ENCODE measurements at regions not wholly inside any gene's neighbourhood (a gene's known extent, or its start where the extent isn't known, plus 50 kb on each side); places are given as distances from the start of the nearest gene placed in this dataset.
"Not testable (repeated sequence)": the region's sequence is repeated elsewhere in the genome, so short reads cannot be mapped to it uniquely, and the experiment has no call there.

DNA sequence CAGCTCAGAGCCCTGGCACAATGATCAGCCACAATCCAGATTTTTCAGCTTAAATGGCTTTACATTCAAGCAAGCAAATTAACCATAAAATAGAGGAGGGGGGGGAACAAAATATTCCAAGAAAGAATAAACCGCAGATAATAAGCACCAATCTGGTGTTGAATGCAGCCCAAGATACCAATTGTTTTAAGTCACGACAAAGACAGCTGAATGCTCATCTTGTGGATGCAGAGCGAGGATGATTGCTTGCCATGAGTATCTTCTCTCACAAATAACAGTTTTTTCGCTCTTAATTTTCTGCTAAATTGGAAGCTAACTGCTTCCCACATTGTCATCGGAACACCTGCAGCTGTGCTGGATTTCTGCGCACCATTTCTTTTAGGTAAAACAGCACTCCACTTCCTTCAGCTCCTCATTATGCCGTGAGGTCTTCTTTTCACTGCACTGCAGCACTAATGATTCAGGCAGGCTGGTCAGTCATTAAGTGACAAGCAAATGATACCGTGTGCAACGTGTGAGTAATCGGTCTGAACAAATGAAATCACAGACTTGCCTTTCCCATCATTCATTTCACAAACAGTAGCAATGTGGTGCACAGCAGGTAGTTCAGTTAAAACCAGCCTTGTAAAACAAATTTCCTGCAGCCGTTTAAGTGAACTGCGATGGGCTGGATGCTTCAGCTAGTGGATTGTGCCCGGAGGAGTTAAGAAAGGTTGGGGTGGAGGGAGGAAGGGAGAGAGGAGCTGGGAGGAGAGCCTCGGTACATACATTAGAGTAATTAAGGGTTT is 106.4 kb upstream of the CDCA7L start:
- ATAC-seq (ENCODE audit: low FRiP score) (no peak), DNase-seq (ENCODE audit: low spot score) (no peak)
- TF ChIP-seq CTCF (IDR thresholded peaks at IDR 0.05) = no peak

GRCh38 chr7:22049766-22050500 is 104.2 kb upstream of the CDCA7L start:
- no peak for DNase-seq (ENCODE audit: low spot score)
- no peak for TF ChIP-seq CTCF (IDR thresholded peaks at IDR 0.05)
- ATAC-seq (ENCODE audit: low FRiP score) = no peak

DNA sequence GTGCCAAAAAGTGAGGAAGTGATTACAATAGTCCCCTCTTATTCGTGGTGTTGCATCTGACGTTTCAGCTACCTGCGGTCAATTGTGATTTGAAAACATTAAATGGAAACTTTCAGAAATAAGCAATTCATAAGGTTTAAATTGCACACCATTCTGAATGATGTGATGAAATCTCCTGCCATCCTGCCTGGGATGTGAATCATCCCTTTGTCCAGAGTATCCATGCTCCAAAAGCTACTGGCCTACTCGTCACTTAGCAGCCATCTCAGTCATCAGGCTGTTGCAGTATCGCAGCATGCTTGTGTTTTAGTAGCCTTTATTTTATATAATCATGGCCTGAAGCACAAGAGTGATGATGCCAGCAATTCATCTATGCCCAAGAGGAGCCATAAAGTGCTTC is 97.7 kb upstream of the CDCA7L start:
- ATAC-seq (ENCODE audit: low FRiP score) = no peak
- no peak for TF ChIP-seq CTCF (IDR thresholded peaks at IDR 0.05)
- DNase-seq (ENCODE audit: low spot score) = no peak

GRCh38 chr7:22040923-22041595 is 95.4 kb upstream of the CDCA7L start:
- DNase-seq (ENCODE audit: low spot score) (no peak), ATAC-seq (ENCODE audit: low FRiP score) (no peak)
- TF ChIP-seq CTCF (IDR thresholded peaks at IDR 0.05) = no peak

DNA sequence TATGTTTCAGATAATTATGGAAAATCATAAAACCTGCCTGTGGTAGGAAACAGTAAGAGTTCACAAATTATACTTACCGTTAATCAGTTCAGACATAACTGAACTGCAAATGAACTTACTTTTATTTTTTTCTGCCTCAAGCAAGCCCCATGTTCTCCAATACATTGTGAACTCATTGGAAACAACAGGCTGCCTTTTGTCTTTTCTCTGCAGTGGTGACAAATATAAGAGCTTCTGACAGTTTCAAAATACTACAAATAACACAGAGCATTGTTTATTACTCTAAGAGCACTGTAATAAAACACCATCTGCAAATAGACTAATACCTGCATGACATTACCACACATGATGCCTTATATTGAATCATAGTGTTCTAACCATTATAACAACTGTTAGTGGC is 94.0 kb upstream of the CDCA7L start:
- TF ChIP-seq CTCF (IDR thresholded peaks at IDR 0.05) = no peak
- DNase-seq (ENCODE audit: low spot score) (no peak), ATAC-seq (ENCODE audit: low FRiP score) (no peak)

DNA sequence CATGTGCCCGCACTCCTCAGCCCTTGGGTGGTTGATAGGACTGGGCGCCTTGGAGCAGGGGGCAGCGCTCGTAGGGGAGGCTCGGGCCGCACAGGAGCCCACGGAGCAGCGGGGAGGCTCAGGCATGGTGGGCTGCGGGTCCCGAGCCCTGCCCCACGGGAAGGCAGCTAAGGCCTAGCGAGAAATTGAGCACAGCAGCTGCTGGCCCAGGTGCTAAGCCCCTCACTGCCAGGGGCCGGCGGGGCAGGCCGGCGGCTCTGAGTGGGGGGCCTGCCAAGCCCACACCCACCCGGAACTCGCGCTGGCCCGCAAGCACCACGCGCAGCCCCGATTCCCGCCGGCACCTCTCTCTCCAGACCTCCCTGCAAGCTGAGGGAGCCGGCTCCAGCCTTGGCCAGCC is 86.7 kb upstream of the CDCA7L start:
- not testable (repeated sequence) for ATAC-seq (ENCODE audit: low FRiP score); DNase-seq (ENCODE audit: low spot score)

DNA sequence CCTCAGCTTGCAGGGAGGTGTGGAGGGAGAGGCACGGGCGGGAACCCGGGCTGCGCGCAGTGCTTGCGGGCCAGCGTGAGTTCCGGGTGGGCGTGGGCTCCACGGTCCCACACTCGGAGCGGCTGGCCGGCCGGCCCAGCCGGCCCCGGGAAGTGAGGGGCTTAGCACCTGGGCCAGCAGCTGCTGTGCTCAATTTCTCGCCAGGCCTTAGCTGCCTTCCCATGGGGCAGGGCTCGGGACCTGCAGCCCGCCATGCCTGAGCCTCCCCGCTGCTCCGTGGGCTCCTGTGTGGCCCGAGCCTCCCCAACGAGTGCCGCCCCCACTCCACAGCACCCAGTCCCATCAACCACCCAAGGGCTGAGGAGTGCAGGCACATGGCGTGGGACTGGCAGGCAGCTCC is 83.0 kb upstream of the CDCA7L start:
- ATAC-seq (ENCODE audit: low FRiP score); DNase-seq (ENCODE audit: low spot score): not testable (repeated sequence)

DNA sequence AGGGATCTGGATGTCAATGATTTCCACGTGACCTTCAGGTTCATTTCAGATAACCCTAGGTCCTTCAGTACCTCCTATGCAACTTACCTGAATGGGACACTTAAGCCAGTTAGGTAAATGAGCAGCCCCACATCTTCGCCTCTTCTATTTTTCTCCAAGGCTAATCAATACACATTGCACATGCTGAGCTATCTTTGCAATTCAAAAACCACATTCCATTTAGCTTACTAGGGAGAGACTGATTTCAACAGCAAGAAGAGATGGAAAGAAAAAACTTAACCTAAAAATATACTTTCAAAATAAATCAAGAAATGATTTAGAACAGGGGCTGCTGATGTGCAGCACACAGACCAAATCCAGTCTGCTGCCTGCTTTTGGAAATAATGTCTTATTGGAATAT is 81.8 kb upstream of the CDCA7L start:
- TF ChIP-seq CTCF (IDR thresholded peaks at IDR 0.05) = no peak
- ATAC-seq (ENCODE audit: low FRiP score) (no peak), DNase-seq (ENCODE audit: low spot score) (no peak)
